Common myeloid progenitor, CD34-positive (primary cell): ENCODE measurements at regions not wholly inside any gene's neighbourhood (a gene's known extent, or its start where the extent isn't known, plus 50 kb on each side); places are given as distances from the start of the nearest gene placed in this dataset.

Source experiments
- CTCF ChIA-PET: fragments of 350-600 bp; sonication (Branson Sonifier 250); formaldehyde crosslinking; loops from one replicate; lab custom pipeline; 2021; ENCODE audit warnings: antibody characterized with exemption; lab: Charles Lee
- POLR2A ChIA-PET: fragments of 350-600 bp; sonication (Branson Sonifier 250); formaldehyde crosslinking; loops from one replicate; lab custom pipeline; 2021; ENCODE audit warnings: antibody characterized with exemption; lab: Charles Lee
- DNase-seq, 3 donors: peaks; one replicate each; pipeline versions ENCODE4 v3.0.0 to v3.0.0-alpha.2; 2013
- H3K27ac ChIP-seq, 2 experiments: 1 replicate in 1 of 2; 2 replicates in 1 of 2; pipeline ENCODE4 v1.7.0; 2013; ENCODE audit warnings: inconsistent platforms in 2 of 2, low read length in 2 of 2, mild to moderate bottlenecking in 2 of 2, low read depth in 1 of 2, moderate library complexity in 1 of 2; ENCODE audit not compliant: severe bottlenecking in 2 of 2, insufficient read depth in 1 of 2, poor library complexity in 1 of 2
- H3K27me3 ChIP-seq, 5 experiments: replicated peaks in 2 of 5; 1 replicate in 3 of 5; 2 replicates in 2 of 5; pipeline versions ENCODE4 v1.6.1 to v1.7.0; 2013; ENCODE audit warnings: low read length in 4 of 5, mild to moderate bottlenecking in 2 of 5, moderate library complexity in 2 of 5, inconsistent platforms in 1 of 5; ENCODE audit not compliant: insufficient read depth in 5 of 5, control insufficient read depth in 4 of 5
- H3K36me3 ChIP-seq, 4 experiments: 1 replicate in 2 of 4; 2 replicates in 2 of 4; pipeline versions ENCODE4 v1.6.1 to v1.7.0; 2013; ENCODE audit warnings: low read length in 3 of 4, control low read depth in 1 of 4, mild to moderate bottlenecking in 1 of 4; ENCODE audit not compliant: control insufficient read depth in 4 of 4, insufficient read depth in 4 of 4
- H3K4me1 ChIP-seq, 4 experiments: 1 replicate in 3 of 4; 2 replicates in 1 of 4; pipeline versions ENCODE4 v1.6.1 to v1.7.1; 2013; ENCODE audit warnings: low read length in 3 of 4, mild to moderate bottlenecking in 3 of 4, control low read depth in 1 of 4, inconsistent platforms in 1 of 4, moderate library complexity in 1 of 4; ENCODE audit not compliant: control insufficient read depth in 4 of 4, insufficient read depth in 4 of 4; ENCODE audit errors: control extremely low read depth in 1 of 4
- H3K4me3 ChIP-seq, 7 experiments: 1 replicate in 4 of 7; 2 replicates in 3 of 7; pipeline versions ENCODE4 v1.5.1 to v1.7.0; 2013; ENCODE audit warnings: mild to moderate bottlenecking in 7 of 7, low read length in 6 of 7, moderate library complexity in 6 of 7, inconsistent platforms in 2 of 7, low read depth in 2 of 7, control low read depth in 1 of 7; ENCODE audit not compliant: insufficient read depth in 4 of 7, control insufficient read depth in 1 of 7; ENCODE audit errors: extremely low read depth in 1 of 7
- H3K9me3 ChIP-seq, 5 experiments: 1 replicate in 4 of 5; 2 replicates in 1 of 5; pipeline versions ENCODE4 v1.6.1 to v1.7.1; 2013; ENCODE audit warnings: low read length in 4 of 5, mild to moderate bottlenecking in 2 of 5, inconsistent platforms in 1 of 5, low read depth in 1 of 5, moderate library complexity in 1 of 5; ENCODE audit not compliant: control insufficient read depth in 4 of 5, insufficient read depth in 2 of 5; ENCODE audit errors: control extremely low read depth in 1 of 5
- WGBS: methylation state at CpG from one replicate; pipeline ENCODE4 v1.1.5; 2013; ENCODE audit not compliant: insufficient coverage; 5-methylcytosine and 5-hydroxymethylcytosine counted together

GRCh38 chr2:58900246-58901027 is 659.3 kb upstream of the FANCL start:
- peak; percentile 66 to 77 (median 67) for DNase-seq
- Histone ChIP-seq H3K4me1 (peaks cover 5 to 70% (median 33%) of the 10 kb centered on the region in 4 experiments), H3K36me3 (no peaks in the 10 kb centered on the region), H3K27me3 (no peaks in the 10 kb centered on the region), H3K4me3 (peak overlapping the region in 5 of 7 experiments; percentile 16 to 48 (median 34)), H3K27ac (peak overlapping the region; percentile 62 to 80), H3K9me3 (no peaks in the 10 kb centered on the region)
- CTCF ChIA-PET, result interaction anchor here (0.6 to 2.0 kb wide), 3 partner anchors 9 to 872 kb away, joined by 5 to 6 read pairs (median 5); no protein-coding TSS in a partner anchor
- POLR2A ChIA-PET, result interaction anchor here (0.5 kb wide), 1 partner anchor 1657 kb away, joined by 6 read pairs; no protein-coding TSS in a partner anchor
- 0% methylated on average over 1 of the region's 10 CpGs for WGBS

DNA sequence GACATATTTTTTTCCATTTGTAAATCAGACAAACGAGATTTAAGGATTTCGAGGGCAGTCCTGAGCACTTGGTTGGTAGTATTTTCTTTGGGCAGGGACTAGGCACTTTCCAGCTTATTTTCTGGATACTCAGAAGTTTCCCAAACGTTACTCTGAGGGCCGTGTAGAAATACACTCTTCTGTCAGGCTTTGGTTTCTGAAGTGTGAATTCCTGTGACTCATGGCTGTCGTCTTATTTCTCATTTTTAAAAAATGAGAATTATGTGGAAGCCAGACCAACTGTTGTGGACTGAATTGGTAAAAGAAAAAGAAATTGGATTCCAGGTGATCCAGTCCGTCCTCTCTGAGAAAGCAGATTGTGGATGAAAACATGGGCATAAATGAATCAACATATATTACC is 658.6 kb upstream of the FANCL start:
- H3K9me3 ChIP-seq, result no peaks in the 10 kb centered on the region
- POLR2A ChIA-PET, result no interaction called here
- peaks cover 5 to 77% (median 34%) of the 10 kb centered on the region in 4 experiments for H3K4me1 ChIP-seq
- CTCF ChIA-PET, result interaction anchor here (1.0 to 2.0 kb wide), 4 partner anchors 8 to 126 kb away, joined by 3 to 6 read pairs (median 4); no protein-coding TSS in a partner anchor
- H3K27me3 ChIP-seq, result no peaks in the 10 kb centered on the region
- no peak overlapping the region for H3K4me3 ChIP-seq
- 68% methylated on average over 3 of the region's 6 CpGs for WGBS
- peak overlapping the region; percentile 43 to 80 for H3K27ac ChIP-seq
- DNase-seq, result peak in 2 of 3 donors; percentile 44 to 55
- no peaks in the 10 kb centered on the region for H3K36me3 ChIP-seq

- Histone ChIP-seq H3K4me3 (no peak overlapping the region), H3K9me3 (no peaks in the 10 kb centered on the region), H3K27me3 (no peaks in the 10 kb centered on the region), H3K4me1 (peaks cover 10 to 84% (median 35%) of the 10 kb centered on the region in 4 experiments), H3K36me3 (no peaks in the 10 kb centered on the region), H3K27ac (no peak overlapping the region)
- WGBS, result 61% methylated on average over 2 of the region's 3 CpGs
- POLR2A ChIA-PET, result no interaction called here
- CTCF ChIA-PET, result interaction anchor here (3.2 kb wide), 1 partner anchor 9 kb away, joined by 9 read pairs; no protein-coding TSS in a partner anchor
- DNase-seq, result no peak
Measured at GRCh38 chr2:58896638-58897037, 655.5 kb upstream of the FANCL start.

GRCh38 chr2:58895857-58896256 is 654.7 kb upstream of the FANCL start:
- H3K4me3 ChIP-seq, result no peak overlapping the region
- no peaks in the 10 kb centered on the region for H3K36me3 ChIP-seq
- no peaks in the 10 kb centered on the region for H3K27me3 ChIP-seq
- no peak for DNase-seq
- peaks cover 10 to 79% (median 29%) of the 10 kb centered on the region in 4 experiments for H3K4me1 ChIP-seq
- CTCF ChIA-PET, result interaction anchor here (0.5 to 3.2 kb wide), 2 partner anchors 10 to 98 kb away, joined by 3 to 9 read pairs; no protein-coding TSS in a partner anchor
- H3K27ac ChIP-seq, result no peak overlapping the region
- H3K9me3 ChIP-seq, result no peaks in the 10 kb centered on the region
- POLR2A ChIA-PET, result no interaction called here
- WGBS, result 84% methylated on average over 3 of the region's 4 CpGs

DNA sequence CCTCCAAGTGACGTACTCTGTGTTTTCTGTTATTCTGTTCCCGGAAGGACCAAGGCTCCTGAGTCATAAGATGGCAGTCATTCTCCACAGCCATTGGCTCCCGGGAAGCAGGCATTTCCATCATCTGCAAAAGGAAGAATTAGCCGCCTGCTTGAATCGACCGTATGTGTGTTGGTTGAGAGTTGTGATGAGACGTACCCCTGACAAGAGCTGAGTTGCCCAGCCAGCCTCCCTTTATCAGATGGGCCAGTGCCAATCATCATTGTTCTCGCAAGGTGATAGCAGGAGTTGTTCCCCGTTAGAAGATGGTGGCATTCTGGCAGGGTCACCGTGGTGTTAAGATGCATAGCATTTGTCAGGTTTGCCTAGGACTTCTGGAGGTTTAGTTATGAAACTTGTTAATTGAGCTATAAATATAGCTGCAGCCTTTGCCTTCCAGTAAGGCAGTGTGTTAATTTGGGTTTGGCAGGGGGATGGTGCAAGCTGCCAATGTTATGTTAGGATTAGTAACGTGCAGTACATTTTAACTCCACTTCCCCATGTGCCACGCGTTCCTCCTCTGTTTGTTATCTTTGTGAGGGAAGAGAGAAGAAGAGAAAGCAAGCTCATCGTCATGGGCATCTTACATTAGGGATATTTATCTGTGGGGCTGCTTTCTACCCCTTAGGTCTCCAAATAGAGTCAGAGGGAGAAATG is 652.7 kb upstream of the FANCL start:
- Histone ChIP-seq H3K9me3 (no peaks in the 10 kb centered on the region), H3K4me1 (peaks cover 5 to 59% (median 13%) of the 10 kb centered on the region in 4 experiments), H3K27me3 (no peaks in the 10 kb centered on the region), H3K27ac (no peak overlapping the region), H3K36me3 (no peaks in the 10 kb centered on the region), H3K4me3 (peak overlapping the region in 2 of 7 experiments; percentile 24 to 36)
- CTCF ChIA-PET, result interaction anchor here (0.8 to 3.2 kb wide), 4 partner anchors 12 to 131 kb away, joined by 3 to 9 read pairs (median 4); no protein-coding TSS in a partner anchor
- WGBS, result 74% methylated on average over 12 of the region's 14 CpGs
- peak in 2 of 3 donors; percentile 39 to 56 for DNase-seq
- POLR2A ChIA-PET, result no interaction called here

GRCh38 chr2:58891828-58892377 is 650.8 kb upstream of the FANCL start:
- no peaks in the 10 kb centered on the region for H3K27me3 ChIP-seq
- no peaks in the 10 kb centered on the region for H3K9me3 ChIP-seq
- CTCF ChIA-PET, result interaction anchor here (0.6 to 1.4 kb wide), 4 partner anchors 8 to 946 kb away, joined by 3 to 5 read pairs (median 4); no protein-coding TSS in a partner anchor
- H3K4me3 ChIP-seq, result no peak overlapping the region
- H3K36me3 ChIP-seq, result no peaks in the 10 kb centered on the region
- 43% methylated on average over 1 of the region's 4 CpGs for WGBS
- no peak overlapping the region for H3K27ac ChIP-seq
- DNase-seq, result no peak
- peaks cover 5 to 45% (median 13%) of the 10 kb centered on the region in 4 experiments for H3K4me1 ChIP-seq
- POLR2A ChIA-PET, result no interaction called here
